H1 (cell line): ENCODE measurements at regions not wholly inside any gene's neighbourhood (a gene's known extent, or its start where the extent isn't known, plus 50 kb on each side); places are given as distances from the start of the nearest gene placed in this dataset.

Experiments used
- CREB1 ChIP-seq: IDR thresholded peaks from 2 replicates; pipeline ENCODE4 v1.6.1; 2012; ENCODE audit warnings: inconsistent platforms
- FOSL1 ChIP-seq: IDR thresholded peaks from 2 replicates; pipeline ENCODE4 v1.6.1; 2011; ENCODE audit warnings: mild to moderate bottlenecking, low read depth, low read length, moderate library complexity; ENCODE audit not compliant: insufficient read depth

DNA sequence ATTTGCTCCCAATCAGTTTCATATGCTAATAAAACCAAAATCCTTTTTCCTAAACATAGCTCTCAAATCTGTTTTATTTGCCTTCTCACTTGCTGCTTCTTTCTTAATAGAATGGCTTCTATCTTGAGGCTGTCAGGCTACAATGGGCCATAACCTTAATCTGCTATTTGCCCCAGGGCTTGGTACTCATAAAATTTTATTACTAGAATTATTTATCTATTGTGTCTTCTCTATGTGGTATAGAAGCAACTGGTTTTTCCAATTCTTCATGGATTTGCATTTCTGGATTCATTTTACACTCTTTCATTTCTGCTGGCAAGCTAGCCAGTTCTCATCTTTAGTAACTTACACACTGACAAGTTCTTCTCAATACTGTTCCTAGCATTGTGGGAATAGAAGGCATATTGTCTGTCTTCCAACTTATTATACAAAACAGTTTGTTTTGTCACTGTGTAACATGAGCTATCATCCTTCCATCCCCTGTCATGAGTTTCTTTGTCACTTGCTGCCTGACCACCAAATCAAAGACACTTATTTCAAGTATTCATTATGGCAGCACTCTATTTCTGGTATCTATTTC lies 96.6 kb upstream of the KCNIP4 start (continued):
- TF ChIP-seq CREB1 (no peak), FOSL1 (no peak)
